ENCODE measurements at regions not wholly inside any gene's neighbourhood (a gene's known extent, or its start where the extent isn't known, plus 50 kb on each side); places are given as distances from the start of the nearest gene placed in this dataset.
A peak's percentile ranks its signal among the peaks of the same experiment; 100 is the strongest.

- H3K9ac ChIP-seq (ENCODE audit: insufficient read depth in 1 of 2, low read length in 2 of 2) = no peak overlapping the region
- ATAC-seq (ENCODE audit: insufficient read depth, low FRiP score) (no peak), DNase-seq (no peak)
- no peaks in the 10 kb centered on the region for H3K36me3 ChIP-seq (ENCODE audit: control insufficient read depth in 4 of 4, insufficient read depth in 4 of 4, low read length in 4 of 4)
- no peak overlapping the region for H3K4me3 ChIP-seq
- no peak overlapping the region for H3K27ac ChIP-seq (ENCODE audit: low read depth in 1 of 2, low read length in 1 of 2)
- peaks cover 0 to 5% (median 0%) of the 10 kb centered on the region in 3 donors for H3K27me3 ChIP-seq (ENCODE audit: control insufficient read depth in 3 of 3, insufficient read depth in 3 of 3, low read length in 2 of 3)
- no peaks in the 10 kb centered on the region for H3K4me1 ChIP-seq (ENCODE audit: control insufficient read depth in 5 of 5, insufficient read depth in 5 of 5, low read length in 5 of 5)
- H3K9me3 ChIP-seq (ENCODE audit: control insufficient read depth in 4 of 4, insufficient read depth in 3 of 4, low read length in 3 of 4) = peaks cover 0 to 2% (median 0%) of the 10 kb centered on the region in 4 donors
- 95 to 98% methylated on average over 4 of the region's 4 CpGs for WGBS, 2 donors
- TF ChIP-seq CTCF (IDR thresholded peaks at IDR 0.05; ENCODE audit: control extremely low read depth, extremely low read depth) = no peak
Observed at GRCh38 chr2:240206630-240207029, 66.2 kb upstream of the OTOS start.

GRCh38 chr2:240207661-240208060, 67.2 kb upstream of the OTOS start:
- peaks cover 0 to 5% (median 0%) of the 10 kb centered on the region in 3 donors for H3K27me3 ChIP-seq (ENCODE audit: control insufficient read depth in 3 of 3, insufficient read depth in 3 of 3, low read length in 2 of 3)
- no peak overlapping the region for H3K27ac ChIP-seq (ENCODE audit: low read depth in 1 of 2, low read length in 1 of 2)
- 86 to 92% methylated on average over 4 of the region's 4 CpGs for WGBS, 2 donors
- H3K4me1 ChIP-seq (ENCODE audit: control insufficient read depth in 5 of 5, insufficient read depth in 5 of 5, low read length in 5 of 5) = no peaks in the 10 kb centered on the region
- TF ChIP-seq CTCF (IDR thresholded peaks at IDR 0.05; ENCODE audit: control extremely low read depth, extremely low read depth) = no peak
- peaks cover 0 to 2% (median 0%) of the 10 kb centered on the region in 4 donors for H3K9me3 ChIP-seq (ENCODE audit: control insufficient read depth in 4 of 4, insufficient read depth in 3 of 4, low read length in 3 of 4)
- no peak for ATAC-seq (ENCODE audit: insufficient read depth, low FRiP score)
- no peak overlapping the region for H3K4me3 ChIP-seq
- DNase-seq = peak in 1 of 3 donors; percentile 8
- no peaks in the 10 kb centered on the region for H3K36me3 ChIP-seq (ENCODE audit: control insufficient read depth in 4 of 4, insufficient read depth in 4 of 4, low read length in 4 of 4)
- no peak overlapping the region for H3K9ac ChIP-seq (ENCODE audit: insufficient read depth in 1 of 2, low read length in 2 of 2)

GRCh38 chr2:240208096-240208495, 67.6 kb upstream of the OTOS start:
- no peak for TF ChIP-seq CTCF (IDR thresholded peaks at IDR 0.05; ENCODE audit: control extremely low read depth, extremely low read depth)
- Histone ChIP-seq H3K36me3 (ENCODE audit: control insufficient read depth in 4 of 4, insufficient read depth in 4 of 4, low read length in 4 of 4) (no peaks in the 10 kb centered on the region), H3K27me3 (ENCODE audit: control insufficient read depth in 3 of 3, insufficient read depth in 3 of 3, low read length in 2 of 3) (peaks cover 0 to 5% (median 0%) of the 10 kb centered on the region in 3 donors), H3K4me3 (no peak overlapping the region), H3K27ac (ENCODE audit: low read depth in 1 of 2, low read length in 1 of 2) (no peak overlapping the region), H3K9me3 (ENCODE audit: control insufficient read depth in 4 of 4, insufficient read depth in 3 of 4, low read length in 3 of 4) (peaks cover 0 to 2% (median 0%) of the 10 kb centered on the region in 4 donors), H3K9ac (ENCODE audit: insufficient read depth in 1 of 2, low read length in 2 of 2) (no peak overlapping the region), H3K4me1 (ENCODE audit: control insufficient read depth in 5 of 5, insufficient read depth in 5 of 5, low read length in 5 of 5) (no peaks in the 10 kb centered on the region)
- DNase-seq (no peak), ATAC-seq (ENCODE audit: insufficient read depth, low FRiP score) (no peak)
- WGBS, 2 donors = 89 to 94% methylated on average over 2 of the region's 2 CpGs

- no peak for DNase-seq
- no peak overlapping the region for H3K9ac ChIP-seq (ENCODE audit: insufficient read depth in 1 of 2, low read length in 2 of 2)
- no peak for ATAC-seq (ENCODE audit: insufficient read depth, low FRiP score)
- TF ChIP-seq CTCF (IDR thresholded peaks at IDR 0.05; ENCODE audit: control extremely low read depth, extremely low read depth) = no peak
- H3K36me3 ChIP-seq (ENCODE audit: control insufficient read depth in 4 of 4, insufficient read depth in 4 of 4, low read length in 4 of 4) = no peaks in the 10 kb centered on the region
- H3K4me3 ChIP-seq = no peak overlapping the region
- H3K4me1 ChIP-seq (ENCODE audit: control insufficient read depth in 5 of 5, insufficient read depth in 5 of 5, low read length in 5 of 5) = no peaks in the 10 kb centered on the region
- H3K9me3 ChIP-seq (ENCODE audit: control insufficient read depth in 4 of 4, insufficient read depth in 3 of 4, low read length in 3 of 4) = peaks cover 0 to 2% (median 0%) of the 10 kb centered on the region in 4 donors
- no peak overlapping the region for H3K27ac ChIP-seq (ENCODE audit: low read depth in 1 of 2, low read length in 1 of 2)
- WGBS, 2 donors = 81 to 90% methylated on average over 14 of the region's 14 CpGs
- H3K27me3 ChIP-seq (ENCODE audit: control insufficient read depth in 3 of 3, insufficient read depth in 3 of 3, low read length in 2 of 3) = peaks cover 0 to 5% (median 0%) of the 10 kb centered on the region in 3 donors
Observed at GRCh38 chr2:240208631-240209211, 68.3 kb upstream of the OTOS start.

All from lung (tissue), 11 donors.